OCI-LY1 (cell line): ENCODE measurements at regions not wholly inside any gene's neighbourhood (a gene's known extent, or its start where the extent isn't known, plus 50 kb on each side); places are given as distances from the start of the nearest gene placed in this dataset.

Source experiments
- CTCF ChIP-seq: fragments of 200-600 bp; sonication (generic), shearing (Covaris generic); IDR thresholded peaks from 2 replicates; pipeline ENCODE4 v1.5.1; 2017; ENCODE audit warnings: mild to moderate bottlenecking, antibody characterized with exemption, low read length, moderate library complexity, mixed read lengths
- EZH2 ChIP-seq: fragments of 200-600 bp; sonication (generic), shearing (Covaris generic); IDR thresholded peaks from 2 replicates; pipeline ENCODE4 v1.8.0; 2017; ENCODE audit warnings: borderline replicate concordance, mixed run types, mild to moderate bottlenecking, antibody characterized with exemption, low read length, moderate library complexity, mixed read lengths

DNA sequence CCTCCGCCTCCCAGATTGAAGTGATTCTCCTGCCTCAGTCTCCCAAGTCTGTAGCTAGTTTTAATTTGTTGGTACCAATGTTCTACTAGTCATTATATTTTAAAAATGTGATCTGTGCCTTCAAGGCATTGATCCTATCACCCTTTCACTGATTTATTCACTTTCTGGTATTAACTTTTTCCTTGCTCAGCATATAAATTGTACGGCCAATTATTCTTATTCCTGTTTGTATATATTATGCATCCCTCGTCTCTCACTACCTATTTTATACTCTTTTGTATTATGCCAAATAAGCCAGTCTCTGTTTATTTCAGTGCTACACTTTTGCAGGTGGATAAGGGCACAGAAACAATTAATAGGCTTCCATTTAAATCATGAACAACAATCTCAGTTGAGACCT, 620.2 kb upstream of the BCHE start:
- TF ChIP-seq CTCF = no peak
- TF ChIP-seq EZH2 = no peak
